Hematopoietic multipotent progenitor cell treated with erythropoietin and hydrocortisone succinate and interleukin-3 and kit ligand, for 17 days (in vitro differentiated cells): ENCODE measurements at regions not wholly inside any gene's neighbourhood (a gene's known extent, or its start where the extent isn't known, plus 50 kb on each side); places are given as distances from the start of the nearest gene placed in this dataset.

Experiments
- DNase-seq: peaks from one replicate; pipeline ENCODE4 v3.0.0-alpha.2; 2015; ENCODE audit warnings: low spot score

GRCh38 chr4:26105337-26105736, 191.3 kb downstream of the SMIM20 start:
- DNase-seq: no peak

DNA sequence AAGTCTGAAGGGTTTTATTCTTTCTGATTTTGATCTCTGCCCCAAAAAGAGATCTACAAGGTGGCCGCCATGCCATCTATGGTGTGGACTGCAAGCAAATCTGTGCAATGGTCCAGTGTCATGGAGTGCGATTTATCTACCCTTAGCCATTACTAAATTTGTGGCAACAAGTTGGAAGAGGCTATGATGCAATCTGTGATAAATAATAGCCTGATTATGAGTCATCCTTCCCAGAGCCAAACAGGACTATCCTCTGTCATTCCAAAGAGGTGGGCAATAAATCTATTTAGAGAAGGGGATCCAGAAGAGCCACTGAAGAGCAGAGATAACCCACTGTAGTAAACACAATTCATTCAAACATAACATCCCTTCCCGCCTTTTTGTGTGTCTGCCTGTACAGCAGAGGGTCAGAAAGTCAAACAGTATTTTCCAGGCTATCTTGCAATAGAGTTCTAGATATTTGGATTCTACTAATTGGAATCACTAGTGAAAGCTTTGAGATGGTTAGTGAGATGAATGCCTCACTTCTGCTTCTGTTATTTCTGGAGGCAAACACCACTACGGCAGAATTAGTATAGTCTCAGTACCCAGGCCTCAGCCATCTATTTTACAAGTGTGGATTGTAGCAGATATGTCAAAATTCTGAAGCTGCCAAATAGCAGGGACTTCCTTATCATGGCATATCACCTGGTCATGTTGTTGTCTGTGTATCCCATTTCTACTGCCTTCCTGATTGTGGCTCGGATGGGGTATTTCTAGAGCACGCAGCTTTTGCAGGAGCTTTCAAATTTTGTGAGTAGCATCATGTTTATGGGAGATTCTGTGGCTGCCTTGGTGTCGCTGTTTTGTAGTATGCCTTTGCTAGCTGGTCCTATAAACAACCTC, 192.0 kb downstream of the SMIM20 start:
- DNase-seq: no peak

- DNase-seq: no peak
Measured at GRCh38 chr4:26106776-26107175, 192.8 kb downstream of the SMIM20 start.

DNA sequence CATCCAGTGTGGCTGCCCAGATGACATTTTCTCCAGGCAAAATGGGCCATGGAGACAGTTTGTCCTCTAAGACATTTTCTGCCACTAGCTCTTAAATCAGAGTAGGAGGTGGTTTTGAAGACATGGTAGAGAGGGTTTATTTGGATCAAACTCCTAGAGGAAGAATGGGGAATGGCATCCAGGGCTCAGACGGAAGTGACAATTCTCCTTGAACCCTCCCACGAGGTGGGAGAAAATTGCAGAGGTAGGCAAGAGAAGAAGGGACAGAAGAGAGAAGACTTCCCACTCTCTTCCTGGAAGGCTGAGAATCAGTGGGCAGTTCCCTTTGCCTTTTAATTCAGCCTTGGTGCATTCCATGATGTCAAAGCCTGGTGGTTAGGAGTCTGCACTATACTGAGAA, 194.0 kb downstream of the SMIM20 start:
- DNase-seq: no peak

DNA sequence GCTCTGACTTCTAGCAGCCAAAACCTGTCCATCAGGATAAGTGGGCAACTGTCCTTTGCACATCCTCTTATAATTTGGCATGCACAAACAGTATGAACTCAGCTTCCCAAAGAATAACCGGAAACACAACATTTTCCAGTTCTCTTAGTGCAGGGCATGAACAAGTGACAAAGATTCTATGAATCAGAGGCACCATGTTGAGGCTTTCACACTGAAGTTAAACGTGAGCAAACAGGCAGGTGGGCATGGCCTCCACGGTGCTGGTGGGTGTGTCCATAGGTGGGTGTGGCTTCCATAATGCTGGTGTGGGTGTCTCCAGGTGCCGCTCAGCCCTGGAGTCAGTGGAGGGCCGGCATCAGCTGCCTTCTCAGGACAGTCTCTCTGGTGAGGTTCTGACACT, 196.5 kb downstream of the SMIM20 start:
- DNase-seq: no peak

GRCh38 chr4:26113339-26113940, 199.4 kb downstream of the SMIM20 start:
- DNase-seq: no peak

- DNase-seq: no peak
Measured at GRCh38 chr4:26116057-26116456, 202.0 kb downstream of the SMIM20 start.

DNA sequence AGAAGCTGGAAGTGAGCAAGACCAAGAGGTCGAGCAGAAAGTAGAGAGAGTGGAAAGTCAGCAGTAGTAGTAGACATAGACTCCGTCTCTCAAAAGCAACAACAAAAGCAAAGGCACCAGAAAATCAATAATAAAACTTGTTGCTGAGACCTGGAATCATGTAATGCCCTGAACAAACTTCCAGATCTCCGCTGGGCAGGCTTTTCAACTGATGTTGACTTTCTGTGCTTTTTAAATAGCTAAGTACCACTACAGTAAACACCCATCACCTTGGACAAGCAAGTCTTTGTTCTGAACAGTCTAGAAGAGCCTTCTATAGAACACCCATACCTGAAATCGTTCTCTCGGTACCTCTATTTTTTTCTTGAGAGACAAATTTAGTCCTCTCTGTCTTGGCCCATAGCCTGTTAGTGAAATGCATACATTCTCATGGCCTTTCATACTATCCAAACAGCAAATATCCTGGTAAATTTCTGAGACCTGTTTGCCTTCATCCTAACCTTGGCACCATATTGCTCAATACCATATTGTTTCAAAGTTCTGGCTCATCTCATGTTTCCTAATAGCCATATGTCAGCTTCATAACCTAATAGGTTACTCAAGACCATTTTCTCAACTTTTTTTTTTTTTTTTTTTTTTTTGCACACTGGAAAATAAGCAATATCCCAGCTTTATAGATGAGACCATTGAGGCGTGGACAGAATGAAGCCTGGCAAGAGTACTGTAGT, 200.6 kb upstream of the RBPJ start:
- DNase-seq: no peak

GRCh38 chr4:26122690-26123089, 198.1 kb upstream of the RBPJ start:
- no peak for DNase-seq

- DNase-seq: no peak
Measured at GRCh38 chr4:26124753-26125321, 196.0 kb upstream of the RBPJ start.

DNA sequence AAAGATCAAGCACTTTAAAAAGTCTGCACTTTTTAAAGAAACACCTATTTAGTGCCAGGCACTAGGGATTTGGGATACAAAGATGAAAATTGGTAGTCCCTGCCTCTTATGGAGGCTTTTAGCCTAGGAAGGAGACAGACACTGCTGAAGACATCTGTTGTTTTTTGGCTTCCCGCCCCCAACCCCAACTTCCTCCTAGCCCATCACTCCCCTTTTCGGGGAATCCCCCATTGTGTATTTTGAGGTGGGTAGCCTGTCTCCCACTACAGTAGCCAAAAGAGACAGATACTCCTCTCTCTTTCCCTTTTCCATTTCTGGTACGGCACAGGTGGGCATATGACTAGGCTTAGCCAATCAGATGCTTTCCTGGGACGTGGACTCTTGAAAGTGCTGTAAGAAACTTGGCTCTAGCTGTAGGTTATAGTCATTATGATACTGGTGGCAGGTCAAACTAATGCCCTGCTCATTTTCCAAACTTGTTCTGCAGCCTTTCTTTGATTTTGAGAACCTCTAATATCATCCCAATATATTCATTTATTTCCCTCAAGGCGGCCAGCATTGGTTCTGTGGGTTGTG, 194.6 kb upstream of the RBPJ start:
- no peak for DNase-seq

GRCh38 chr4:26126994-26127393, 193.8 kb upstream of the RBPJ start:
- no peak for DNase-seq

GRCh38 chr4:26127851-26128337, 192.9 kb upstream of the RBPJ start:
- no peak for DNase-seq

DNA sequence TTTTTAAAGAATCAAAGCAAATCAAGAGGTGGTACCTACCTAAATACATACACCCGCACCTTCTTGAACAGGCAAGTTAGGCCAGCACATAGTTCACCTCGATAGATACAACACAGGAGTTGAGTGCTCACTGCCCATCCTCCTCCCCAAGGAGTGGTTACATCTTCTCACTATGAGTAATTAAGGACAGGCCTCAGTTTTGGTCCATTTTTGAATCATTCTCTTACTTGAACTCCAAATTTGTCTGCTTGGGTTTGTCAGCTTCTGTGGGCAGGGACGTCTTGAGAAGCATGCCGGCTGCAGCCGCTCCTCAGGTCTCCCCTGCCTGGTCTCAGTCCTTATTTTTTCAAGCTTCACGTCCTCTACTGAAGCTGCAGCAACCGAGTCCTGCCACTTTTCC, 190.6 kb upstream of the RBPJ start:
- no peak for DNase-seq

DNA sequence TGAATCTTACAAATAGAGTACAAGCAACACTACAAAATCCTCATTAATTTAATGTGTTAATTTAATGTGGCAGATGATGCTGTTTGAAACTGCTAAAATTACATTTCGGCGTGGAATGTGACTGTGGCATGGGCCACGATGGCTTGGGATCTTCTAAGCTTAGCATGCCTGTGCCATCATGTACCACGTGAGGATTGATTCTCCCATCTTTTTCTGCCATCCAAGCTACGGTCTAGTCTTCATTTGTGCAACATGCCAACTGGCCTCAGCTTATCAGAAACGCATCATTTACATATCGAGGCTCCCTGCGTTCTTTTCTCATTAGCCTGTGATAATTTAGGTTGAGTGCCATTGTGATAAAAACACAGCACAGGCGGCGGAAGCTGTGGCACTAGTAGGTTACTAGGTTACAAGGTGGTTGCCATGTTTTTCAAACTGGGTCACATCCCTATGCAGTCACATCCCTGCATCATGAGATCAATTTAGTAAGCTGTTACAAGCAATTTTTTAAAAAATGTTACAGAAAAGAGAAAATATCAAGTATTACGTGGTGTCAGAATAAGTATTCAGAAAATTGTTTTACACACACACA, 189.9 kb upstream of the RBPJ start:
- DNase-seq: no peak

DNA sequence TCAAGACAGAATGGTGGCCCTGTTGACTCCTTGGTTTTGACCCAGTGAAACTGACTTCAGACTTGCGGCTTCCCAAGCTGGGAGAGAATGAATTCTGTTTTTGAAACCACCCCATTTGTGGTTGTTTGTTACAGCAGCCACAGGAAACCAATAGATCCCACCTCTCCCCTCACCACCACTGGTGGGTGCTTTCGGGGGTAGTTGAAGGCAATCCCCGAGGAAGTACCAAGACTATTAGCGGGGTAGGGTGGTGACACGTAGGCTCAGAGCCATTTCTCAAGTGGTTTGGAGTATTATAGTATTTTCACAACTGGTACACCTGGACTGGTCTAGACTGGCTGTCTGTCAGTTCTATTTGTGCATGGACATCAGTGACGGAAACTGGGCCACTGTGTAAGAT, 189.1 kb upstream of the RBPJ start:
- DNase-seq: no peak

GRCh38 chr4:26132858-26133257, 188.0 kb upstream of the RBPJ start:
- no peak for DNase-seq

GRCh38 chr4:26133840-26134239, 187.0 kb upstream of the RBPJ start:
- no peak for DNase-seq

GRCh38 chr4:26135331-26135730, 185.5 kb upstream of the RBPJ start:
- no peak for DNase-seq

DNA sequence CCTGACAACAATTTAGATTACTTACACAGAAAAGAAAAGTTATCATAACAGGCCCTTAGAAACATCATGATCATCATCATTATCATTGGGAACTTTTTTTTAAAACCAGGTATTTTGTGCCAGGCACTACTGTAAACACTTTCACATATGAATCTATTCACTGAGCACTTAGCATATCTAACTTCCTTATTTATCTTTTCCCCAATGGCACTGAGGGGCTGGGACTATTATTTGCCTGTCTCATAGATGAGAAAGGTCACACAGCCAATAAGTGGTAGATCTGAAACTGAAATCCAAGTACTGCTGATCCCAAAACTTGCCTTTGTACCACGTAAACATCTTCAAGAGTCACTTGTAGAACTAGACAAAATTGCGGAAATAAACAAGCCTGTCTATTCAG, 184.2 kb upstream of the RBPJ start:
- DNase-seq: no peak

DNA sequence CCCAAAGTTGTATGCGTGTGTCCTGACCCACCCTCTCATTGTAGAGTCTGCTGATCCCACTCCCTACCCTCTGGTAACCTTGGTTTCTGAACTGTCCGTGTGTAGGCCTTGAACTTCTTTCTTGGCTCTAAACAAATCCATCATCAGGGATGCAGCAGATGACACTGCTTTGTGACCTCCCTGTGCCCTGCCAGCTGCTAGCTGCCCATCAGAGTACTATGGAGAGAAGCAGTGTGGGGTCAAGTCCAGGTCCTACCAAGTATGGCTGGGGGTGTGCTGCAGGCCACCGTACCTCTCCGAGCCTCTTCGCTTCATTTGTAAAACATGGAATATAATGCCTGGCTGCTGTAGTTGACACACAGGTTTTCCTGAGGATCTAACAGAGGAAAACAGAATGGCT, 183.5 kb upstream of the RBPJ start:
- DNase-seq: no peak
